ENCODE measurements at regions not wholly inside any gene's neighbourhood (a gene's known extent, or its start where the extent isn't known, plus 50 kb on each side); places are given as distances from the start of the nearest gene placed in this dataset.

DNA sequence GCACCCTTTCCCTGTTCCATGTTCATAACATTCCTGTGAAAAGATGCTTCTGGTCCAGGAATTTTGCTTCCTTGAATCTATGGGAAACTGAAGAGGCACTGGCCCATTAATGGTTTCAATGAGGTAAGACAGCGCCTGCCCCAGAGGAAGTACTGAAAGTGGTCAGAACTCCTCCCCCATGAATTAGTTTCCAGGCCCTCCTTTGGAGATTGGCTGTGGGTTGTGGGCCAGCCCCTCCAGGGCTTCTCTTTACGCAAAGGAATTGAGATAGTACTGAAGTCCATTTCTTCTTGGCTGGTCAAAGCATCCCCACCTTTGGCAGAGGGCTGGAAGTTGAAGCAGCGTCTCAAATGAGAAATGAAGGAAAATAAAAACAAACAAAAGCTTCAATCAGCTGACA lies 175.5 kb downstream of the POLR2M start:
- Histone ChIP-seq H3K9me2 (no peaks in the 10 kb centered on the region), H2AFZ (ENCODE audit: low read depth) (no peak overlapping the region), H3K4me3 (ENCODE audit: low read depth in 2 of 2, low read length in 1 of 2) (no peak overlapping the region), H4K20me1 (ENCODE audit: insufficient read depth) (no peaks in the 10 kb centered on the region), H3K79me2 (ENCODE audit: insufficient read depth) (no peaks in the 10 kb centered on the region), H3K9me3 (no peaks in the 10 kb centered on the region), H3F3A (replicated peaks; ENCODE audit: insufficient read depth) (no peaks in the 10 kb centered on the region), H3K4me1 (ENCODE audit: control insufficient read depth in 1 of 2, insufficient read depth in 2 of 2, low read depth in 1 of 2, low read length in 1 of 2) (no peaks in the 10 kb centered on the region), H3K36me3 (replicated peaks in 1 of 2; ENCODE audit: control insufficient read depth in 1 of 2, insufficient read depth in 2 of 2, low read length in 1 of 2) (no peaks in the 10 kb centered on the region), H3K27me3 (ENCODE audit: insufficient read depth) (no peaks in the 10 kb centered on the region), H3K27ac (ENCODE audit: low read depth in 2 of 2, low read length in 1 of 2) (no peak overlapping the region), H3K9ac (no peak overlapping the region), H3K4me2 (no peak overlapping the region)
- CTCF ChIA-PET: interaction anchor here (1.1 to 4.0 kb wide), 7 partner anchors 10 to 300 kb away, joined by 3 to 15 read pairs (median 5); no protein-coding TSS in a partner anchor
- no peak for DNase-seq
- 77% methylated on average over 3 of the region's 3 CpGs for WGBS (ENCODE audit: low lambda C conversion rate)
- POLR2A ChIA-PET: no interaction called here
- no peak for TF ChIP-seq RCOR1 (IDR thresholded peaks at IDR 0.05; ENCODE audit: low read length)
- no peak for TF ChIP-seq TCF12 (IDR thresholded peaks at IDR 0.05)
- no peak for TF ChIP-seq MXI1 (IDR thresholded peaks at IDR 0.05; ENCODE audit: low read depth, low read length)
- no peak for TF ChIP-seq CTCF (IDR thresholded peaks at IDR 0.05)
- no peak for TF ChIP-seq REST (IDR thresholded peaks at IDR 0.05; ENCODE audit: low read depth, low read length)
- no peak for TF ChIP-seq MAX (IDR thresholded peaks at IDR 0.05; ENCODE audit: low read depth)
- no peak for TF ChIP-seq TEAD4 (IDR thresholded peaks at IDR 0.05; ENCODE audit: borderline replicate concordance, insufficient read depth)
- no peak for TF ChIP-seq NRF1 (IDR thresholded peaks at IDR 0.05; ENCODE audit: low read depth, low read length)
- no peak for TF ChIP-seq GABPA (IDR thresholded peaks at IDR 0.05; ENCODE audit: low read depth)
- TF ChIP-seq RXRA (IDR thresholded peaks at IDR 0.05; ENCODE audit: borderline replicate concordance, low read depth): no peak
- TF ChIP-seq EP300 (IDR thresholded peaks at IDR 0.05; ENCODE audit: borderline replicate concordance in 1 of 2, low read depth in 1 of 2, low read length in 1 of 2): no peak
- no peak for TF ChIP-seq ELF1 (IDR thresholded peaks at IDR 0.05)

- Histone ChIP-seq H4K20me1 (ENCODE audit: insufficient read depth) (no peaks in the 10 kb centered on the region), H3F3A (replicated peaks; ENCODE audit: insufficient read depth) (no peaks in the 10 kb centered on the region), H3K9me2 (no peaks in the 10 kb centered on the region), H3K79me2 (ENCODE audit: insufficient read depth) (no peaks in the 10 kb centered on the region), H3K27ac (ENCODE audit: low read depth in 2 of 2, low read length in 1 of 2) (no peak overlapping the region), H2AFZ (ENCODE audit: low read depth) (no peak overlapping the region), H3K4me1 (ENCODE audit: control insufficient read depth in 1 of 2, insufficient read depth in 2 of 2, low read depth in 1 of 2, low read length in 1 of 2) (no peaks in the 10 kb centered on the region), H3K4me3 (ENCODE audit: low read depth in 2 of 2, low read length in 1 of 2) (no peak overlapping the region), H3K9ac (no peak overlapping the region), H3K36me3 (replicated peaks in 1 of 2; ENCODE audit: control insufficient read depth in 1 of 2, insufficient read depth in 2 of 2, low read length in 1 of 2) (no peaks in the 10 kb centered on the region), H3K4me2 (no peak overlapping the region), H3K9me3 (no peaks in the 10 kb centered on the region), H3K27me3 (ENCODE audit: insufficient read depth) (no peaks in the 10 kb centered on the region)
- no peak for DNase-seq
- ChIA-PET POLR2A (no interaction called here), CTCF (interaction anchor here (1.2 to 1.8 kb wide), 6 partner anchors 23 to 324 kb away, joined by 3 to 11 read pairs (median 3); no protein-coding TSS in a partner anchor)
- WGBS (ENCODE audit: low lambda C conversion rate): 63% methylated on average over 1 of the region's 1 CpG
- TF ChIP-seq TEAD4 (IDR thresholded peaks at IDR 0.05; ENCODE audit: borderline replicate concordance, insufficient read depth): no peak
- no peak for TF ChIP-seq SMC3 (IDR thresholded peaks at IDR 0.05; ENCODE audit: low read depth, low read length)
- TF ChIP-seq MEF2A (IDR thresholded peaks at IDR 0.05; ENCODE audit: borderline replicate concordance, low read depth): no peak
- no peak for TF ChIP-seq USF2 (IDR thresholded peaks at IDR 0.05; ENCODE audit: borderline replicate concordance, low read depth, low read length)
- no peak for TF ChIP-seq RCOR1 (IDR thresholded peaks at IDR 0.05; ENCODE audit: low read length)
- TF ChIP-seq FOSL2 (IDR thresholded peaks at IDR 0.05; ENCODE audit: borderline replicate concordance, low read depth): no peak
- TF ChIP-seq GABPA (IDR thresholded peaks at IDR 0.05; ENCODE audit: low read depth): no peak
- TF ChIP-seq USF1 (IDR thresholded peaks at IDR 0.05; ENCODE audit: borderline replicate concordance, low read depth): no peak
- TF ChIP-seq RFX5 (IDR thresholded peaks at IDR 0.05; ENCODE audit: low read length): no peak
- TF ChIP-seq MAX (IDR thresholded peaks at IDR 0.05; ENCODE audit: low read depth): no peak
- TF ChIP-seq EP300 (IDR thresholded peaks at IDR 0.05; ENCODE audit: borderline replicate concordance in 1 of 2, low read depth in 1 of 2, low read length in 1 of 2): no peak
- no peak for TF ChIP-seq FOXM1 (IDR thresholded peaks at IDR 0.05; ENCODE audit: low read depth)
- no peak for TF ChIP-seq EZH2phosphoT487 (IDR thresholded peaks at IDR 0.05; ENCODE audit: borderline replicate concordance, low read depth)
- no peak for TF ChIP-seq MXI1 (IDR thresholded peaks at IDR 0.05; ENCODE audit: low read depth, low read length)
These were observed 177.2 kb downstream of the POLR2M start for GRCh38 chr15:57883701-57884100.

Measured in SK-N-SH (cell line).